Skin of body (tissue), 1 donor: ENCODE measurements at regions not wholly inside any gene's neighbourhood (a gene's known extent, or its start where the extent isn't known, plus 50 kb on each side); places are given as distances from the start of the nearest gene placed in this dataset.

Experiments
- DNase-seq: peaks from one replicate; lab custom pipeline; 2025; lab: John Stamatoyannopoulos, UW

DNA sequence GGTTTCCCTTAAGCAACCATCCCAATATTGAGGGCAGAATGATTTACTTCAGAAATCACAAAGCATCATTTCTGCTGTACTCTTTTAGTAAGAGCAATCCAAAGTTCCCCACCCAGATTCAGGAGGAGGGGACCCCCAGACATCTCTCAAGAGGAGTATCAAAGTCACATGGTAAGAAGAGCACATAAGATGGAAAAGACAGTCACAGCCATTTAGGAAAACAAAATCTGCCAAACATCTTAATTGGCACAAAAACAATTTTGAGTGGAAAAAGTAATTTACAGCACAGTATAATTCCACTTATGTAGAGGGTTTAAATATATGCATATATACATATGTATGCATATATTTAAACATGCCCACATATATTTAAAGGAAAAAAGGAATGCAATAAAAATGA lies 1329.0 kb upstream of the CELF2 start:
- no peak for DNase-seq

DNA sequence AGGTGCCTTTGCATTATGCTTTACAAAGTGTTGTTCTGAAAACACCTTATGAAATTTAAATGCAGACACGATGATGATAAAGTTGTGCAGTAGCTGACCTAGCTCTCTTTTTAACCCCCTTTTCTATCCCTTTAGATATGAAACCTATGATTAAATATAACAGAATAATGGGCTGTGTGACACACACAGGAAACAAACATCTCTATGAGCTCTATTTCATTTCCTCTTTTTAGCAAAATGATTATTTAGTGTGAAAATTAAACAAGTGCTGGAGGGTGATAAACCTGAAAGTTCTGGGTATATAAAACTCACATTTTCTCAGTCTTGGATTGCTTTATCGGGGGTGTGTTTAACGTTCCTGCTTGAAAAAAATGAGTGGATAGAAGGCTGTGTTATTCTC lies 1310.5 kb upstream of the CELF2 start:
- no peak for DNase-seq

DNA sequence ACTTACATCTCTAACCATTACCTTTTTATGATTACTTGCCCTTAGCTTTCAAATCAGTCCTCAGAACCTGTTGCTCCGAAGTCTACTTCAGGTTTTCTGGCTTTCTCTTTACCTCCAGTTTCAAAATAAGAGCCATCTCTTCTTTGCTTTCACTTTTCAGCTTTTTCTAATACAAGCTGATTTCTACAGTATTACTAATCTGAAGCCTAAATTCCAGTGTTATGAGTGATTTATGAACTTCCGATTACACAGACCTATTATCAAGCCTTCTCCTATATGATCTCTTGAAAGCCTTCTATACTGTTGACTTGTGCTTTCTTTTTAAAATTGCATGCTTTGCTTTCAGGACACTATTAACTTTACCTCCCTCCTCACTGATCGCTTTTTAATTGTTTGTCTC lies 1307.8 kb upstream of the CELF2 start:
- no peak for DNase-seq

DNA sequence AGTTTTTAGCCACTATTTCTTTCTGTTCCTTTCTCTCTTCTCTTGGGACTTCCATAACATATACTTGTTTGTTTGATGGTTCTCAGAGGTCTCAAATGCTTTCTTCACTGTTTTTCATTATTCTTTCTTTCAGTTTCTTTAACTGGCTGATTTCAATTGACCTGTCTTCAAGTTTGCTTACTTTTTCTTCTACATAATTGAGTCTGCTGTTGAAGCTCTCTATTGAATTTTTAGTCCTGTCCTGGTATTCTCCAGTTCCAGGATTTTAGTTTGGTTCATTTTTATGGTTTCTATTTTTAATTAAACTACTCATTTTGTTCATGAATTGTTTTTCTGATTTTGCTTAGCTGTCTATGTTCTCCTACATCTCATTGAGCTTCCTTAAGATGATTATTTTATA lies 1305.3 kb upstream of the CELF2 start:
- no peak for DNase-seq

DNA sequence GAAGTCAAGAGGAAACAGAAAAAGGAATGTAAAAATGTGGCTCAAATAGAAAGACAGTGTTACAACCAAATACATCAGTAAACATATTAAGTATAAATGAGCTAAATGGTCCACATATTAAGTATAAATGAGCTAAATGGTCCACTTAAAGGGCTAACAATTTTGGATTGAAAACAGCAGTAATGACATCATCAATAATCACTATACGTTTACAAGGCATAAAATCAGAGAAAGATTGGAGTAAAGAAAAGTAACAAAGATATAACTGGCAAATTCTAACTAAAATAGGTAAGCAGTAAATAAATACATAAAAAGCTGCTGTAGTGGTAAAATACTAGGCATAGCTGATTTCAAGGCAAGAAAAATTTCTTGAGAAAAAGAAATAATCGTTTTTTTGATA lies 1298.4 kb upstream of the CELF2 start:
- no peak for DNase-seq

DNA sequence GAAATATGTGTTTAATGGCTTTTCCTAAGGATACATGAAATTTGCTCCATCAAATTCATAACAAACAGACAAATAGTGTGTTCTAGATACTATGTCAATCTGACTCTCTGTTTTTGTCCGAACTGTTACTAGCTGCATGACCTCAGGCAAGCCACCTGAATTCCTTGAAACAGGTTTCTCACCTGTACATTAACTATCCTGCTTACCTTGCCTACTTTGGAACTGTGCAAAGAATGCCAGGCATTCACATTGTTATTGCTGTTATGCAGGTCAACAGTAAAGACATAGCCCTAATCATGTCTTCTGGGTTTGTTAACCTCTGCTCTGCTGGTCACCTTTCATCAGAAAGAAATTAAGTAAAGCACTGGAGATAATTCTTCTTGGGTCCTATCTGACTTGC lies 1283.9 kb upstream of the CELF2 start:
- DNase-seq: no peak

DNA sequence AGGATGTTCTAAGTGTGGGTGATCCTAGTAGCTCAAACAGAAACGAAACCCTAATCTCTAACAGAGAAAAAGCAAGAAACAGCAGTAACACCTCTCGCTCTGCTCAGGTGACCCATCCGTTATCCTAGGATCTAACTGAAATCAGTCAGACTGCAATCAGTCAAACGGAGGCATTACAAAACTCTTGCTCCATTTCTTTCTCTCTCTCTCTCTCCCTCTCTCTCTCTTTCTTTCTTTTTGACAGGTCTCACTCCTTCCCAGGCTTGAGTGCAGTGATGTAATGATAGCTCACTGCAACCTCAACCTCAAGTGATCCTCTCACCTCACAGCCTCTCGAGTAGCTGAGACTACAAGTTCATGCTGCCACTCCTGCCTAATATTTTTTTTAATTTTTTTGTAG lies 1283.5 kb upstream of the CELF2 start:
- DNase-seq: no peak

DNA sequence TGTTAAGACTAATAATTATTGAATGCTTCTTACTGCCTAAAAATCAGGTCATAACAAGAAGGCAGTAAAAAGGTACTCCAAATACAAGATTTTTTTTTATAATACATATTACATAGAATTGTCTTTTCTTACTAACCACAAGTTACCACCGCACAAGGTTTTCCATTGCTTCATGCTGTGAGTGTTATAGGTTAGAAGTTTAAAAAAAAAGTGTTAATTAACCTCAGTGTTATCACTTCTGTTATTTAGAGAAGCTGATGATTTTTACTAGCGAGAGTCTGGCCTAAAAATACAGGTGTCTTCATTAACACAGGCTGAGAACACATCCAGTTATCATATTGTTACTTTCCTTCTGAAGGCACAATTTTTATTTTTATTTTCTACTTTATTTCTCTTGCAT lies 1281.9 kb upstream of the CELF2 start:
- no peak for DNase-seq

DNA sequence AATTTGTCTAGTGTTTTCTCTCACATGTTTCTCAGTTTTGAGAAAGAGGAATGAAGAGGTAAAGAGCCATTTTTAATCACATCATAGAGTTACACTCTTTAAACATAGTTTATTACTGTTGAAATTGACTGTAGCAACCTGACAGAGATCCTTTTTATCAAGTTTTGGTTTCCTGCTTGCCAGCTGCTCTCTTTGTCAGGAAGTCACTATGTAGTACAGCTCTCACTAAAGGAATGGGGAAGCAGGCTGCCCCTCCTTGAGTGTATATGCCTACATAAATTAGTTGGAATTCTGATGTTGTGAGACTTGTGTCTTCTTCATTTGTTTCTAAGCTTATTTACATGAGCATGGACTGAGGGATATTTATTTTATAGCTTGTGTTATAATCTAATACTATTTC lies 1274.0 kb upstream of the CELF2 start:
- DNase-seq: no peak

DNA sequence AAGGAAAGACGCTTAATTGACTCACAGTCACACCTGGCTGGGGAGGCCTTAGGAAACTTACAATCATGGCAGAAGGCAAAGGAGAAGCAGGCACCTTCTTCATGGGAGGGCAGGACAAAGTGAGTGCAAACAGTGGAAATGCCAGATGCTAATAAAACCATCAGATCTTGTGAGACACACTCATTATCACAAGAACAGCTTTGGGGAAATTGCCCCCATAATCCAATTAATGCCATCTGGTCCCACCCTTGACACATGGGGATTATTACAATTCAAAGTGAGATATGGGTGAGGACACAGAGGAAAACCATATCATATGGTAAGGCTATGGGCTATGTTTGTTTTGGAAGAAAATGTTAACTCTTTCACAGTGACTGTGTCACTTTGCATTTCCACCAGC lies 1272.5 kb upstream of the CELF2 start:
- DNase-seq: no peak

DNA sequence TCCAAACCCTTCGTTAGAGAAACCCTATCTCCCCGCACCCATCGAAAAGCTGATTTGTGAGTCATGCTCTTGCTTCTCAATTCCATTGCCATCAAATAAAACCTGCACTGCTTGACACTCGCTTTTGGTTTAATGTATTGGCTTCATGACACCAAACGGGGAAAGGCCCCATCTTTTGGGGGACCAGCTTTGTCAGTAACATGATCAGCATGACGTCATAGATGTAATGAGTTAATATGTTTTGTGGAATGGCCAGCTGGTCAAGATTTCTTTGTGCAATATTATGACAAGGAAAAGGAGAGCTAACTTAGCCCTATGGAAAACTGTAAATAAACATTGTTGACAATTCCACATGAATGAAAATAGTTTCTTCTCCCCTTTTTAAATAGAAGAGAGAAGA lies 1260.5 kb upstream of the CELF2 start:
- DNase-seq: no peak

DNA sequence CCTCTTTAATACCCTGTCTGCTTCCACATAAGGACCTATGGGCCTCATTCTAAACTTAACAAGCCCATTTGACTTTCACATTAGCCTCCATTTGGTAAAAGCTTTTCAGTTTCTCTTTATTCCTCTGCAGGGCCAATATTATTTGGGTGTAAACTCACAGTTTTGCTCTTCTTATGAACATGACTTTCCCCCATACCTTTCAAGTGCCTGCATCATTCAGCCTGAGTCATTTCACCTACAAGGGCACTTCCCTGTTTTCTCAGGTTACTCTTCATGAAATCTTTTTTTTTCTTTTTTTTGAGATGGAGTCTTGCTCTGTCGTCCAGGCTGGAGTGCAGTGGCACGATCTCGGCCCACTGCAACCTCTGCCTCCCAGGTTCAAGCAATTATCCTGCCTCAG lies 1258.1 kb upstream of the CELF2 start:
- DNase-seq: no peak

DNA sequence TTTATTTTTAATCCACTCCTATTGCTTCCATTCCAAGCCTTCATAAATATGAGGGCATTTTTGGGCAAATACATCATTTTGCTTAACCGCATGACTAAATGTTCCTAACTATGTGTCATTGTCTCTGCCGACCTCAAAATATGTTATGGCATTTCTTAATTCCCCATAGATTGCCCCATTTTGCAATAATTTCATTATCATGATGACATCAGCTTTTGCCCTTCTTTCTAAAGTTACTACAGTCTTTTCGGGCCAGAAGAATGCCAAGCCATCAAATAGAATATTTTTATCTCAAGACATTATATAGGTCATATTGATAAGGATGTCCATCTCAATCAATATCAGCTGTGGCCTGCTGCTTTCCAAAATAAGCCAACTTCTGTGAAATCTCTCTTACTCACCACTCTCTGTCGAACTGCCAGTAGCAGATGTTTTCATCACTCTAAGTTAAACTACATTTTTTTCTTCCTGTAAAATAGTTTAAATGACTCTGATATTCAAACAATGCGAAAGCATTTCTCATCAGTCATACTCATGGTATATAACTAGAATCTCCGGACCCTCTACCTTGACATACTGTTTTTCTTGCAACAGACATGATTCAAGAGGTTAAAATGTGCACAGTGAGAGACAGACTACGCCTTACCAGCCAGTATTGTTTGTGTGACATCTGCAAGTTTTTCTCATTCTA lies 1254.6 kb upstream of the CELF2 start:
- DNase-seq: peak; percentile 26

DNA sequence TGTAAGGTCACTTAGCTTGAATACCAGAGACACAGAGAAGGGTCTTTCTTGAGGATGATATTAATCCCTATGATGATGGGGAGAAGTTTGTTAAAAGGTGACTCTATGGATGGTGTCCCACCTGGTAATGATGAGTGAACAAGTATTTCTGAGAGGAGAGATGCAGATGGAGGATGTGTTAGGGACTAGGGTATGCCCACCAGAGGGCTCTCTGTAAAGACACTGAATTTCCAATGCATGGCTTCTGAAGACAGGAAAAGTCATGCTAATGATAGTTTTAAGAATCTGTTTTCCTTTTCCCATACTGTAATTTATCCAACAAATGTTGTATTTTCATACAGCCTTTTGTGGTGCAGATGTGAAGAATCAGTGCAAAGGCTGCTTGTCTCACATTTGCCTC lies 1250.9 kb upstream of the CELF2 start:
- no peak for DNase-seq

DNA sequence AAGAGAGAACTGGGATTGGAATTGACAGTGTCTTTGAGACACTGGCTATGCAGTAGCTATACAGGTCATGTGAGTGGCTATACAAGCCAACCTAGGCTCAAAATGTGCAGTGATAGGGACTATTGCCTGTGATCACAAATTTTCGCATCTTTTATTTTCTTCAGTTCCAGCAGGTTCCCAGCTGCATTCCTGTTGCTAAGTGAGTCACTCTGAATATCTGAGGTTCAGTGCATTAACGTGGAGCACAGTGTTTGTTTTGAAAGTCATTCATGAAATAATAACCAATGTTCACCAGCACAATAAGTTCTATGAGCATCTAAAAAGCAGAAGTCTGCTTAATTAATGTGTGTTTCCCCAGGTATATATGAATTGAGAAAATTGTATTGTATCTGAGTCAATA lies 1236.0 kb upstream of the CELF2 start:
- DNase-seq: no peak

DNA sequence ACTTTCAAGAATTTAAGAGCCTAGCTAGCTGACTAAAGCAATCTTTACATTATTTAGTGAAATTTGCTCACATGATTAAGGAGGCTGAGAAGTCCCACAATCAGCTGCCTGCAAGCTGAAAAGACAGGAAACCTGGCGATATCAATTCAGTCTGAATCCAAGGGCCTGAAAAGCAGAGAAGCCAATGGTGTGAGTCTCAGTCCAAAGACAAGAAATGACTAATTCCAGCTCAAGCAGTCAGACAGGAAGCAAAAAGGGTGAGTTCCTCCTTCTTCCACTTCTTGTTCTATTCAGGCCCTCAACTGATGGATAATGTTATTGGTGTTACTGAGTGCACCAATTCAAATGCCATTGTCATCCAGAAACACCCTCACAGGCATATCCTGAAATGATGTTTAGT lies 1231.6 kb upstream of the CELF2 start:
- DNase-seq: no peak

DNA sequence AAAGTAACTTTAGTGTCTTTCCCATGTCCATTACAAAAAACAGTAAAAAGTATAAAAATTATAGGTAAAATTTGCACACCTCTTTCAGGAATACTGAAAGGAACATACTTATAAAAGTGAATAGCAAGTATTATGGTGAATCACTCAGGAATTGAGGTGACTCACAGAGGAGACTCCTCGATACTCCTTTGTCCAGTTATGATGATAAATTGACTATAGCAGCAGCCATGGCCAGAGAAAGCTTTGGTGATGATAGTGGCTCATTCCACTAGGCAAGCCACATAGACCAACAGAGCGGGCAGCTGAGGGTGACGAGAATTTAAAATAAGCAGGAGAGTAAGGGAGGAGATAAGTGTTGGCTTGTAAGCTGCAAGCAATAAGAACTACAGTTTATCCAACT lies 1231.1 kb upstream of the CELF2 start:
- no peak for DNase-seq

DNA sequence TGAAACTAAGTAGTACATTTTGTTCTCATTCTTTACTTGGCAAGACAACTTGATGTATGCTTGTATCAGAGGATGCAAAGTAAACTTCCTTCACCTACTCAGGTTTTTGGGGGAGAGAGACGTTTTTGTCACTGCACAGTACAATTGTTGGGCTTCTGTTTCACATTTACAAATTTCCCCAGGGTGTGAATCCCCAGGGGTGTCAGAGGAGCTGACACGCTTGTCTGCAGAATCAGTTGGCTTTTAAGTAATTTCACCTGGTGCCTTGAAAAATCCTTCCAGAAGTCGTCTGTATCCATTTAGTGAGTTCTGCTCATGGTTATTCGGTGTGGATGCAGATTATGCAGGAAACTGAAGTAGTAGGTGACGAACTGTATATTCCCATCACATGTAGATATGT lies 1227.7 kb upstream of the CELF2 start:
- DNase-seq: no peak

DNA sequence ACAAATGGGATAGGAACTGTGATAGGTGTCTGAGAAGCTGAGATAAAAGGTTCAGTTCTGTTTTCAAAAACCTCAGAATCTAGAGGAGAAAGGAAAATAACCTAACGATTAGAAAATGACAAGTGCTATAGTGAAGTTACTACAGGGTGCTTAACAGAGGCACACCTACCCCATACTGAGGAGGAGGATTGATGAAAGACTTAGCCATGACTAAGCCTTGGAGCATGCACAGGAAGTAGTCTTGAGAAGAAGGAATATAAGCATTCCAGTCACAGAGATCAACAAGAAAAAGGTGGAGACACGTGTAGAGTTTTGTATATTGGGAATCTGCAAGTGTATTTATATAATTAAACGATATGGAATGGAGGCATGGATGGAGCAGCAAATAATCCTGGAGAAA lies 1225.5 kb upstream of the CELF2 start:
- no peak for DNase-seq

DNA sequence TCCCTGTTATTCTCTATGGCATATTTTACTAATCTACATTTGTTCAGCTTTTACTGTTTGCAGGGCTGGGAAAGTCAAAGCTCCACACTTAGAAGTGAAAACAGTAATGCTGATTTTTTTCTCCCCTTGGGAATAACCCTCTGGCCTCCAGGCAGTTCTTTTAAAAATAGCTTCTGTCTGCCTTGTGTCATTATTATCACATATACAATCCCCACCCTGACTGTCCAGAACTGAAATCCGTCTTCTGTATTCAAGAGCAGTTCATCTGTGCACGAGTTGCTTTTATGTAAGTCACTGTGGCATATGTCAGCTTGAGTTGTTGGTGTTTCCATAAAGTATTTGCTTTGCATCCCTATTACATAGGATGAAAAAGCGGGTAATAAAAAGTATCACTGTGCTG lies 1221.1 kb upstream of the CELF2 start:
- no peak for DNase-seq

DNA sequence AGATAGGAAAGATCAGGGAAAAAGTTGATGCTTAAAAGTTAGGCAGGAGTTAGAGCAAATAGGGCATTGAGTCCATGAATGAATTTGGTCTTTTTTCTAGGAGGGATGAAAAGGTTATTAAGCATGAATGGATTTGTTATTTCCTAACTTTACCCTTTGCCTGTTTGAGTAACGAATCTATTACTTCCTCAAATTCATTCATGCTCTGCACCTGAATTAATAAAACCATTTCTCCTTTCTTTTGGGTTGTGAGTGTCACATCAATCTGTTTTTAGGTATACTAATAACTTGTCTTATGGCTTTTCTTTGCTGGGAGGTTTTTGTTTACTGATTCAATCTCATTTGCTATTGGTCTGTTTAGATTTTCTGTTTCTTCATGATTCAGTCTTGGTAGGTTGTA lies 1217.7 kb upstream of the CELF2 start:
- no peak for DNase-seq

DNA sequence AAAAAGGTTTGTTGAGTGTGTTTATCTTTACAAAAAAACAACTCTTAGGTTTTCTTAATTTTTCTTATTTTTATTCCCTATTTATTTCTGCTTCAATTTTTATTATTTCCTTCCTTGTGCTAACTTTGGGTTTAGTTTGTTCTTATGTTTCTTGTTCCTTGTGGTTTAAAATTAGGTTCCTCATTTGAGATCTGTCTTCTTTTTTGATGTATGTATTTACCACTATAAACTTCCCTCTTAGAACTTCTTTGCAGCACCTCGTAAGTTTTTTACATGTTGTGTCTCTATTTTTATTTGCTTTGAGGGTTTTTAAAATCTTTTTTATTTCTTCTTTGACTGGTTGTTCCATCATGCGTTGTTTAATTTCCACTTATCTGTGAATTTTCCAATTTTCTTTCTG lies 1217.1 kb upstream of the CELF2 start:
- DNase-seq: no peak

DNA sequence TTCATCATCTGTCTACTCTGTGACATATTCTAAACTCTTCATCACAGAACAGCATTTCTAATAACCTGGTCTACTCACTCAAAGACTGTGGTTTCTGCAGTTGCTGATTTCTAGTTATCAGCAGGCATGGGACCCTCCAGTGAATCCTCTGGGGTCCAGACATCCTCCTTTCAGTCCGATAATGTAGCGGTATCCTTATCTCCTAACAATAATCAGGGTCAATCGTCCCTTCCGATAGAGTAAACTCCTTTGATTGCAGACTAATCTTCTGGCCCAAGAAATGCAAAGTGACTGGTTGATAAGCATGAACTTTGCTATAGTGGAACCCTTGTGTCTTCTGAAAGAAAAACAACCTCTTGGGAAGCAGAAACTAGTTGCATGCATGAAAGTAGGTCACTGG lies 1209.8 kb upstream of the CELF2 start:
- no peak for DNase-seq

DNA sequence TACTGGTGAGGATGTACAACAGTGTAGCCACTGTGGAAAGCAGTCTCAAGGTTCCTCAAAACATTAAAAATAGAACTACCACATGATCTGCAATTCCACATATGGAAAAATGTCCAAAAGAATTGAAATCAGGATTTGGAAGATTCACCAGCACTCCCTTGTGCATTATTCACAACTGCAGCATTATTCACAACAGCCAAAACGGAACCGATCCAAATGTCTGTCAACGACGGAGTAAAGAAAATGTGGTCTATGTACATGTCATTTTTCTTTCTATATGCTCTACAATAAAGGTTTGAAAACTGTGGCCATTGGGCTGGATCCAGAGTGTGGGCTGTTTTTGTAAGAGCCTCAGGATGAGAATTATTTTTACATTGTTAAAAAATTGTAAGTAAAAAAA lies 1206.1 kb upstream of the CELF2 start:
- DNase-seq: peak; percentile 73
